OCI-LY1 (cell line): ENCODE measurements at regions not wholly inside any gene's neighbourhood (a gene's known extent, or its start where the extent isn't known, plus 50 kb on each side); places are given as distances from the start of the nearest gene placed in this dataset.

Experiments
- H2AFZ ChIP-seq: fragments of 200-600 bp; sonication (generic), shearing (Covaris generic); 2 replicates; pipeline ENCODE4 v1.6.0; 2014; ENCODE audit warnings: antibody characterized with exemption, mild to moderate bottlenecking, low read length
- H3F3A ChIP-seq: fragments of 200-600 bp; sonication (generic), shearing (Covaris generic); 2 replicates; pipeline ENCODE4 v1.6.0; 2014; ENCODE audit warnings: mild to moderate bottlenecking, antibody characterized with exemption, low read length, moderate library complexity; ENCODE audit not compliant: insufficient read depth
- H3K27ac ChIP-seq: fragments of 200-600 bp; sonication (generic); 2 replicates; pipeline ENCODE4 v1.5.1; 2014; ENCODE audit warnings: low read length, mixed run types, mild to moderate bottlenecking, low read depth; ENCODE audit not compliant: poor library complexity, severe bottlenecking
- H3K27me3 ChIP-seq: fragments of 200-600 bp; sonication (generic); 2 replicates; pipeline ENCODE4 v1.6.0; 2014; ENCODE audit warnings: antibody characterized with exemption, mild to moderate bottlenecking, low read length, moderate library complexity; ENCODE audit not compliant: insufficient read depth
- H3K36me3 ChIP-seq: fragments of 200-600 bp; sonication (generic); 2 replicates; pipeline ENCODE4 v1.6.1; 2014; ENCODE audit warnings: mild to moderate bottlenecking, antibody characterized with exemption, low read length, moderate library complexity, mixed read lengths; ENCODE audit not compliant: insufficient read depth
- H3K4me1 ChIP-seq: fragments of 200-600 bp; sonication (generic); 2 replicates; pipeline ENCODE4 v1.5.1; 2014; ENCODE audit warnings: mild to moderate bottlenecking, low read length, moderate library complexity; ENCODE audit not compliant: insufficient read depth, severe bottlenecking
- H3K4me2 ChIP-seq: fragments of 200-600 bp; sonication (generic), shearing (Covaris generic); 2 replicates; pipeline ENCODE4 v1.6.1; 2014; ENCODE audit warnings: low read length
- H3K4me3 ChIP-seq: fragments of 200-600 bp; sonication (generic); 2 replicates; pipeline ENCODE4 v1.5.1; 2014; ENCODE audit warnings: low read length, low read depth, mild to moderate bottlenecking, mixed read lengths; ENCODE audit not compliant: poor library complexity, severe bottlenecking
- H3K79me2 ChIP-seq: fragments of 200-600 bp; shearing (Covaris generic); 2 replicates; pipeline ENCODE4 v1.6.1; 2016; ENCODE audit warnings: mixed run types, low read length, mixed read lengths; ENCODE audit not compliant: insufficient read depth
- H3K9ac ChIP-seq: fragments of 200-600 bp; sonication (generic), shearing (Covaris generic); 2 replicates; pipeline ENCODE4 v1.6.1; 2014; ENCODE audit warnings: mild to moderate bottlenecking, low read length, mixed read lengths
- H3K9me2 ChIP-seq: fragments of 200-600 bp; sonication (generic), shearing (Covaris generic); 2 replicates; pipeline ENCODE4 v1.6.1; 2014; ENCODE audit warnings: low read depth, mild to moderate bottlenecking, low read length, mixed read lengths
- H3K9me3 ChIP-seq: fragments of 200-600 bp; shearing (Covaris generic); 2 replicates; pipeline ENCODE4 v1.6.1; 2014; ENCODE audit warnings: low read length, mixed read lengths
- H4K20me1 ChIP-seq: fragments of 200-600 bp; sonication (generic), shearing (Covaris generic); 2 replicates; pipeline ENCODE4 v1.6.0; 2016; ENCODE audit warnings: mild to moderate bottlenecking, low read length; ENCODE audit not compliant: insufficient read depth
- CTCF ChIP-seq: fragments of 200-600 bp; sonication (generic), shearing (Covaris generic); IDR thresholded peaks from 2 replicates; pipeline ENCODE4 v1.5.1; 2017; ENCODE audit warnings: mild to moderate bottlenecking, antibody characterized with exemption, low read length, moderate library complexity, mixed read lengths
- EZH2 ChIP-seq: fragments of 200-600 bp; sonication (generic), shearing (Covaris generic); IDR thresholded peaks from 2 replicates; pipeline ENCODE4 v1.8.0; 2017; ENCODE audit warnings: borderline replicate concordance, mixed run types, mild to moderate bottlenecking, antibody characterized with exemption, low read length, moderate library complexity, mixed read lengths

GRCh38 chr2:103785432-103785831, 1023.6 kb downstream of the TMEM182 start:
- Histone ChIP-seq H3K9me3 (no peaks in the 10 kb centered on the region), H3K9me2 (no peaks in the 10 kb centered on the region), H2AFZ (no peak overlapping the region), H3K79me2 (no peaks in the 10 kb centered on the region), H3K9ac (no peak overlapping the region), H3K27ac (no peak overlapping the region), H4K20me1 (no peaks in the 10 kb centered on the region), H3K4me3 (no peak overlapping the region), H3K27me3 (no peaks in the 10 kb centered on the region), H3K4me2 (no peak overlapping the region), H3K36me3 (no peaks in the 10 kb centered on the region), H3F3A (no peaks in the 10 kb centered on the region), H3K4me1 (no peaks in the 10 kb centered on the region)
- TF ChIP-seq EZH2 (no peak), CTCF (no peak)

- H3F3A ChIP-seq = no peaks in the 10 kb centered on the region
- H3K4me3 ChIP-seq = no peak overlapping the region
- H3K4me2 ChIP-seq = no peak overlapping the region
- no peaks in the 10 kb centered on the region for H3K4me1 ChIP-seq
- H3K9me2 ChIP-seq = no peaks in the 10 kb centered on the region
- no peaks in the 10 kb centered on the region for H3K9me3 ChIP-seq
- H3K9ac ChIP-seq = no peak overlapping the region
- no peaks in the 10 kb centered on the region for H3K79me2 ChIP-seq
- H4K20me1 ChIP-seq = no peaks in the 10 kb centered on the region
- H3K27me3 ChIP-seq = no peaks in the 10 kb centered on the region
- no peak for TF ChIP-seq EZH2
- no peak for TF ChIP-seq CTCF
- H3K36me3 ChIP-seq = no peaks in the 10 kb centered on the region
- H3K27ac ChIP-seq = no peak overlapping the region
- H2AFZ ChIP-seq = no peak overlapping the region
Observed at GRCh38 chr2:103785956-103786355, 1024.1 kb downstream of the TMEM182 start.

DNA sequence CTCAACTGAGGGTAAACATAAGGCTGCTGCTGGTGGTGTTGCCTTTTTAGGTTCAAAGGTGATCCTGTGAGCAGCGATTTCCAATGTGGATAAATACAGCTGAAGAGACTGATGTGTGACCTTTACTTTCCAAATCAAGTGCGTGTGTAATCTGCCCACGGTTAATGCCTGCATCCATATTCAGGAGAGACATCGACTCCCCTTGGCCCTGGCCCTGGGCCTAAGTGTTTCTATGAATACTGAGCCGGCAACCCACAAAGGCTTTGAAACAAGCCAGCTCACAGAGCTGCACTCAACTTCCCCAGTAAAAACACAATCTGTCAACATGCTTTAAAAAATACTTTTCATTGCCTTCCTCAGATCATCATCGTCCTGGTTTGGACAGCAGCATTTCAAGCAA, 1026.6 kb downstream of the TMEM182 start:
- Histone ChIP-seq H3K9me3 (no peaks in the 10 kb centered on the region), H3K79me2 (no peaks in the 10 kb centered on the region), H3K4me3 (no peak overlapping the region), H3K27me3 (no peaks in the 10 kb centered on the region), H3F3A (no peaks in the 10 kb centered on the region), H3K27ac (no peak overlapping the region), H3K36me3 (no peaks in the 10 kb centered on the region), H4K20me1 (no peaks in the 10 kb centered on the region), H3K4me2 (no peak overlapping the region), H3K9me2 (no peaks in the 10 kb centered on the region), H2AFZ (no peak overlapping the region), H3K9ac (no peak overlapping the region), H3K4me1 (no peaks in the 10 kb centered on the region)
- TF ChIP-seq CTCF (no peak), EZH2 (no peak)
